ENCODE measurements at regions not wholly inside any gene's neighbourhood (a gene's known extent, or its start where the extent isn't known, plus 50 kb on each side); places are given as distances from the start of the nearest gene placed in this dataset.

DNA sequence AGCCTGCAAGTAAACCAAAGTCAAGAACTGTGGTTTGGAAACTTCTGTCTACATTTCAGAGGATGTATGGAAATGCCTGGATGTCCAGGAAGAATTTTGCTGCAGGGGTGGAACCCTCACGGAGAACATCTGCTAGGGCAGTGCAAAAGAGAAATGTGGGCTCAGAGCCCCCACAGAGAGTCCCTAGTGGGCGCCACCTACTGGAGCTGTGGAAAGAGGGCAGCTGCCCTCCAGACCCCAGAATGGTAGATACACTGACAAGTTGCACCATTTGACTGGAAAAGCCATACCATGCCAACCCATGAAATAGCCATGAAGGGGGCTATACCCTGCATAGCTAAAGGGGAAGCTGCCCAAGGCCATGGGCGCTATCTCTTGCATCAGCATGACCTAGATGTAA, 1672.4 kb downstream of the KCNT2 start:
- TF ChIP-seq, protein P1, sequence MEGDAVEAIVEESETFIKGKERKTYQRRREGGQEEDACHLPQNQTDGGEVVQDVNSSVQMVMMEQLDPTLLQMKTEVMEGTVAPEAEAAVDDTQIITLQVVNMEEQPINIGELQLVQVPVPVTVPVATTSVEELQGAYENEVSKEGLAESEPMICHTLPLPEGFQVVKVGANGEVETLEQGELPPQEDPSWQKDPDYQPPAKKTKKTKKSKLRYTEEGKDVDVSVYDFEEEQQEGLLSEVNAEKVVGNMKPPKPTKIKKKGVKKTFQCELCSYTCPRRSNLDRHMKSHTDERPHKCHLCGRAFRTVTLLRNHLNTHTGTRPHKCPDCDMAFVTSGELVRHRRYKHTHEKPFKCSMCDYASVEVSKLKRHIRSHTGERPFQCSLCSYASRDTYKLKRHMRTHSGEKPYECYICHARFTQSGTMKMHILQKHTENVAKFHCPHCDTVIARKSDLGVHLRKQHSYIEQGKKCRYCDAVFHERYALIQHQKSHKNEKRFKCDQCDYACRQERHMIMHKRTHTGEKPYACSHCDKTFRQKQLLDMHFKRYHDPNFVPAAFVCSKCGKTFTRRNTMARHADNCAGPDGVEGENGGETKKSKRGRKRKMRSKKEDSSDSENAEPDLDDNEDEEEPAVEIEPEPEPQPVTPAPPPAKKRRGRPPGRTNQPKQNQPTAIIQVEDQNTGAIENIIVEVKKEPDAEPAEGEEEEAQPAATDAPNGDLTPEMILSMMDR (IDR thresholded peaks at IDR 0.05), result no peak
- no peak for TF ChIP-seq POLR2A (IDR thresholded peaks at IDR 0.05)
